RPMI8226 (cell line): ENCODE measurements at regions not wholly inside any gene's neighbourhood (a gene's known extent, or its start where the extent isn't known, plus 50 kb on each side); places are given as distances from the start of the nearest gene placed in this dataset.

Source experiments
- DNase-seq: peaks from one replicate; pipeline ENCODE4 v3.0.0-alpha.2; 2015

- no peak for DNase-seq
Observed at GRCh38 chr3:72483554-72484104, 364.6 kb downstream of the SHQ1 start.

GRCh38 chr3:72482589-72483321 lies 365.5 kb downstream of the SHQ1 start:
- DNase-seq, result peak; percentile 46

- no peak for DNase-seq
Observed at GRCh38 chr3:72481542-72481941, 366.7 kb downstream of the SHQ1 start.

GRCh38 chr3:72480366-72480765 lies 367.9 kb downstream of the SHQ1 start:
- no peak for DNase-seq

GRCh38 chr3:72479651-72480215 lies 368.5 kb downstream of the SHQ1 start:
- DNase-seq, result no peak

- no peak for DNase-seq
Observed at GRCh38 chr3:72476139-72476483, 372.1 kb downstream of the SHQ1 start.

GRCh38 chr3:72475258-72476138 lies 372.7 kb downstream of the SHQ1 start:
- DNase-seq, result no peak

GRCh38 chr3:72474775-72475174 lies 373.5 kb downstream of the SHQ1 start:
- no peak for DNase-seq

- DNase-seq, result no peak
Observed at GRCh38 chr3:72473156-72473555, 375.1 kb downstream of the SHQ1 start.

- no peak for DNase-seq
Observed at GRCh38 chr3:72470904-72471417, 377.3 kb downstream of the SHQ1 start.

- DNase-seq, result no peak
Observed at GRCh38 chr3:72465853-72466252, 382.4 kb downstream of the SHQ1 start.

GRCh38 chr3:72463083-72463482 lies 385.2 kb downstream of the SHQ1 start:
- no peak for DNase-seq

- no peak for DNase-seq
Observed at GRCh38 chr3:72462595-72463011, 385.6 kb downstream of the SHQ1 start.

- DNase-seq, result no peak
Observed at GRCh38 chr3:72461787-72462186, 386.5 kb downstream of the SHQ1 start.

GRCh38 chr3:72460205-72461174 lies 387.8 kb downstream of the SHQ1 start:
- no peak for DNase-seq

- DNase-seq, result no peak
Observed at GRCh38 chr3:72459588-72459987, 388.7 kb downstream of the SHQ1 start.

GRCh38 chr3:72458375-72458774 lies 389.9 kb downstream of the SHQ1 start:
- no peak for DNase-seq

GRCh38 chr3:72454441-72454840 lies 393.8 kb downstream of the SHQ1 start:
- DNase-seq, result no peak

GRCh38 chr3:72453706-72454105 lies 394.5 kb downstream of the SHQ1 start:
- DNase-seq, result no peak

- DNase-seq, result no peak
Observed at GRCh38 chr3:72452745-72453144, 395.5 kb downstream of the SHQ1 start.

- DNase-seq, result no peak
Observed at GRCh38 chr3:72451841-72452240, 396.4 kb downstream of the SHQ1 start.

- DNase-seq, result no peak
Observed at GRCh38 chr3:72449551-72449950, 398.7 kb downstream of the SHQ1 start.
